ENCODE measurements at regions not wholly inside any gene's neighbourhood (a gene's known extent, or its start where the extent isn't known, plus 50 kb on each side); places are given as distances from the start of the nearest gene placed in this dataset.

DNA sequence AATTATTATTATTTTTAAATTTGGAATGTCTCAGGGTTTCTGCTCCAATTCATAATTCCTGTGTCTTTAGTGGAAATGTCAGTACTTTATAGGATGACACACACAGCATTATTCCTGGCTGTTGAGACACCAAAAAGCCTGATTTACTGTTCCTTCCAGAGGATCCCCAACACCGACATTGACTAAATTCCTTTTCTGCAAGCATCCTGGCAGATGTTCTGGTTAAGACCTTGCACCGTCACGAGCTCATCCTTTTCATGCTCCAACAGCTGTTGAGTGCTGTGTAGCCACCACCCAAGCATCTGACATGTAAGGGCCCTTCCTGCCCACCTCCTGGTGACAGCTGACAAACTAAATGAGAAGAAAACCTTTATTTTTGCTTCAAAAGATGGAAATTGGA is 284.3 kb upstream of the SULF2 start:
- Histone ChIP-seq H3K27ac (replicated peaks) (no peak overlapping the region), H3K4me3 (replicated peaks; ENCODE audit: insufficient read depth, low read length) (no peak overlapping the region), H3K27me3 (ENCODE audit: insufficient read depth, poor library complexity, severe bottlenecking) (no peaks in the 10 kb centered on the region)
- TF ChIP-seq POLR2AphosphoS5 (IDR thresholded peaks at IDR 0.05; ENCODE audit: low read depth) (no peak), CTCF (IDR thresholded peaks at IDR 0.05; ENCODE audit: insufficient read depth, low read length) (no peak), SPI1 (IDR thresholded peaks at IDR 0.05; ENCODE audit: borderline replicate concordance, low read depth) (no peak), GABPA (IDR thresholded peaks at IDR 0.05; ENCODE audit: low read depth) (no peak)
- TF ChIP-seq, protein P1, sequence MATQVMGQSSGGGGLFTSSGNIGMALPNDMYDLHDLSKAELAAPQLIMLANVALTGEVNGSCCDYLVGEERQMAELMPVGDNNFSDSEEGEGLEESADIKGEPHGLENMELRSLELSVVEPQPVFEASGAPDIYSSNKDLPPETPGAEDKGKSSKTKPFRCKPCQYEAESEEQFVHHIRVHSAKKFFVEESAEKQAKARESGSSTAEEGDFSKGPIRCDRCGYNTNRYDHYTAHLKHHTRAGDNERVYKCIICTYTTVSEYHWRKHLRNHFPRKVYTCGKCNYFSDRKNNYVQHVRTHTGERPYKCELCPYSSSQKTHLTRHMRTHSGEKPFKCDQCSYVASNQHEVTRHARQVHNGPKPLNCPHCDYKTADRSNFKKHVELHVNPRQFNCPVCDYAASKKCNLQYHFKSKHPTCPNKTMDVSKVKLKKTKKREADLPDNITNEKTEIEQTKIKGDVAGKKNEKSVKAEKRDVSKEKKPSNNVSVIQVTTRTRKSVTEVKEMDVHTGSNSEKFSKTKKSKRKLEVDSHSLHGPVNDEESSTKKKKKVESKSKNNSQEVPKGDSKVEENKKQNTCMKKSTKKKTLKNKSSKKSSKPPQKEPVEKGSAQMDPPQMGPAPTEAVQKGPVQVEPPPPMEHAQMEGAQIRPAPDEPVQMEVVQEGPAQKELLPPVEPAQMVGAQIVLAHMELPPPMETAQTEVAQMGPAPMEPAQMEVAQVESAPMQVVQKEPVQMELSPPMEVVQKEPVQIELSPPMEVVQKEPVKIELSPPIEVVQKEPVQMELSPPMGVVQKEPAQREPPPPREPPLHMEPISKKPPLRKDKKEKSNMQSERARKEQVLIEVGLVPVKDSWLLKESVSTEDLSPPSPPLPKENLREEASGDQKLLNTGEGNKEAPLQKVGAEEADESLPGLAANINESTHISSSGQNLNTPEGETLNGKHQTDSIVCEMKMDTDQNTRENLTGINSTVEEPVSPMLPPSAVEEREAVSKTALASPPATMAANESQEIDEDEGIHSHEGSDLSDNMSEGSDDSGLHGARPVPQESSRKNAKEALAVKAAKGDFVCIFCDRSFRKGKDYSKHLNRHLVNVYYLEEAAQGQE (IDR thresholded peaks at IDR 0.05; ENCODE audit: insufficient replicate concordance, low read depth): no peak
- no peak for DNase-seq (ENCODE audit: low read depth in 1 of 2, low spot score in 1 of 2)

DNA sequence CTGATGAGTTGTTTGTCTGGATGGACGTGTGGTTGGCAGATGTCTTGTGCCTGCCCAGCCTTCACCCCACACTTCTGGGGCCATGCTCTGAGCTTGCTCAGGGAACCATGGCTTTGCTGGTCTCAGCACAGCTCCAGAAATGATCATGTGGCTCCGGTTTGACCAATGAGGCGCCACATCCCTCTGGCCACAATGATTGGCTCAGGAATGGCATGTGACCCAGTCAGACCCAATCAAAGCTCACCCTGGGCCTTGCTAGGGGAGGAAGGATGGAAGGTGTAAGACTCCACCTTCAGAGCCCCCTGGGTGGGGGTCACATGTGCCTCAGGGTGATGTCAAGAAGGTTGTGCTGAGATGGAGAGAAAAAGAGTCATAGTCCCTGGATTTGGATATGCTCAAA is 281.6 kb upstream of the SULF2 start:
- Histone ChIP-seq H3K27ac (replicated peaks) (no peak overlapping the region), H3K27me3 (ENCODE audit: insufficient read depth, poor library complexity, severe bottlenecking) (no peaks in the 10 kb centered on the region), H3K4me3 (replicated peaks; ENCODE audit: insufficient read depth, low read length) (no peak overlapping the region)
- TF ChIP-seq POLR2AphosphoS5 (IDR thresholded peaks at IDR 0.05; ENCODE audit: low read depth) (no peak), SPI1 (IDR thresholded peaks at IDR 0.05; ENCODE audit: borderline replicate concordance, low read depth) (no peak), CTCF (IDR thresholded peaks at IDR 0.05; ENCODE audit: insufficient read depth, low read length) (no peak), GABPA (IDR thresholded peaks at IDR 0.05; ENCODE audit: low read depth) (no peak)
- TF ChIP-seq, protein P1 (IDR thresholded peaks at IDR 0.05; ENCODE audit: insufficient replicate concordance, low read depth): no peak
- no peak for DNase-seq (ENCODE audit: low read depth in 1 of 2, low spot score in 1 of 2)

DNA sequence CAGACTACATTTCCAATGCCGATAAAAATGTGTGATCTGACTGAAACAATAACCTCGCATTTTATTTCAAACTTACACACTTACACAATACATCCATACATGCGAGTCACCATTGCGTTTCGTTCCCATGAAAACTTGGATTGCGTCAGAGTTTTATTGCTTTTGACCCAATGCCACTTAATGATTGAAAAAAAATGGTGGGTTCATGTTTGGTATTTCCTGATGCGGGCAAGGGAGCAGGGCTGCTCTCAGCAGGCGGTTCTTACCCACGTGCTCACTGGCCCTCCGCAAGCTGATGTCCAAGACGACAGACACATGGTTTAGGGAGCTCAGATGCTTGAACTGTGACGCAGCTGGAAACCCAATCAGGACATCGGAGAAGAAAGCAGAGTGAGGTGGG is 281.0 kb upstream of the SULF2 start:
- H3K27me3 ChIP-seq (ENCODE audit: insufficient read depth, poor library complexity, severe bottlenecking): no peaks in the 10 kb centered on the region
- H3K4me3 ChIP-seq (replicated peaks; ENCODE audit: insufficient read depth, low read length): no peak overlapping the region
- TF ChIP-seq CTCF (IDR thresholded peaks at IDR 0.05; ENCODE audit: insufficient read depth, low read length) (no peak), GABPA (IDR thresholded peaks at IDR 0.05; ENCODE audit: low read depth) (no peak), POLR2AphosphoS5 (IDR thresholded peaks at IDR 0.05; ENCODE audit: low read depth) (no peak), SPI1 (IDR thresholded peaks at IDR 0.05; ENCODE audit: borderline replicate concordance, low read depth) (no peak)
- TF ChIP-seq, protein P1 (IDR thresholded peaks at IDR 0.05; ENCODE audit: insufficient replicate concordance, low read depth): no peak
- H3K27ac ChIP-seq (replicated peaks): no peak overlapping the region
- no peak for DNase-seq (ENCODE audit: low read depth in 1 of 2, low spot score in 1 of 2)
